Lower lobe of right lung (tissue), 2 donors: ENCODE measurements at regions not wholly inside any gene's neighbourhood (a gene's known extent, or its start where the extent isn't known, plus 50 kb on each side); places are given as distances from the start of the nearest gene placed in this dataset.

ENCODE experiments used
- ATAC-seq, 2 donors: fragments of 200-7000 bp; cut with Tn5 transposase; one replicate each; pipeline ENCODE4 v1.9.1; 2020 to 2022; ENCODE audit warnings: mild to moderate bottlenecking in 2 of 2, moderate library complexity in 2 of 2
- DNase-seq: peaks from one replicate; pipeline ENCODE4 v3.0.0-alpha.2; 2020
- H3K27ac ChIP-seq: fragments of 200-600 bp; one replicate; pipeline ENCODE4 v1.8.0; 2022
- H3K27me3 ChIP-seq: fragments of 200-600 bp; one replicate; pipeline ENCODE4 v1.8.0; 2022; ENCODE audit warnings: low read depth
- H3K36me3 ChIP-seq: fragments of 200-600 bp; one replicate; pipeline ENCODE4 v1.8.0; 2022; ENCODE audit warnings: mild to moderate bottlenecking
- H3K4me1 ChIP-seq: fragments of 200-600 bp; one replicate; pipeline ENCODE4 v1.8.0; 2022
- H3K4me3 ChIP-seq: fragments of 200-600 bp; one replicate; pipeline ENCODE4 v1.8.0; 2022; ENCODE audit warnings: mild to moderate bottlenecking
- H3K9me3 ChIP-seq: fragments of 200-600 bp; one replicate; pipeline ENCODE4 v1.8.0; 2022
- CTCF ChIP-seq: fragments of 200-600 bp; IDR thresholded peaks from one replicate; pipeline ENCODE4 v1.8.0; 2022; ENCODE audit warnings: antibody characterized with exemption, mild to moderate bottlenecking
- intact Hi-C: fragments of 100-400 bp; cut with DNase I; formaldehyde crosslinking; loops from one replicate; pipeline ENCODE4 v1.11.0; 2022
- donor health status: DM: no; HTN: yes; CAD: no; lungs with severe emphysema.

GRCh38 chr12:23211384-23212320, 586.7 kb downstream of the ETNK1 start:
- DNase-seq (no peak), ATAC-seq (no peak)
- no peaks in the 10 kb centered on the region for H3K4me1 ChIP-seq
- H3K27me3 ChIP-seq: no peaks in the 10 kb centered on the region
- intact Hi-C loops: no loop called here
- H3K4me3 ChIP-seq: no peak overlapping the region
- H3K36me3 ChIP-seq: no peaks in the 10 kb centered on the region
- H3K9me3 ChIP-seq: peaks cover 10% of the 10 kb centered on the region
- no peak for TF ChIP-seq CTCF
- no peak overlapping the region for H3K27ac ChIP-seq

GRCh38 chr12:23217158-23217557, 592.2 kb downstream of the ETNK1 start:
- no peaks in the 10 kb centered on the region for H3K4me1 ChIP-seq
- H3K27ac ChIP-seq: no peak overlapping the region
- peaks cover 10% of the 10 kb centered on the region for H3K9me3 ChIP-seq
- H3K36me3 ChIP-seq: no peaks in the 10 kb centered on the region
- no peak for TF ChIP-seq CTCF
- ATAC-seq (no peak), DNase-seq (no peak)
- no peaks in the 10 kb centered on the region for H3K27me3 ChIP-seq
- H3K4me3 ChIP-seq: no peak overlapping the region
- intact Hi-C loops: no loop called here

- TF ChIP-seq CTCF: no peak
- intact Hi-C loops: no loop called here
- H3K36me3 ChIP-seq: no peaks in the 10 kb centered on the region
- H3K4me3 ChIP-seq: no peak overlapping the region
- H3K4me1 ChIP-seq: no peaks in the 10 kb centered on the region
- no peak overlapping the region for H3K27ac ChIP-seq
- no peak for DNase-seq
- peaks cover 10% of the 10 kb centered on the region for H3K9me3 ChIP-seq
- no peaks in the 10 kb centered on the region for H3K27me3 ChIP-seq
- ATAC-seq: no peak
Observed at GRCh38 chr12:23217667-23218066, 592.7 kb downstream of the ETNK1 start.

- no peaks in the 10 kb centered on the region for H3K9me3 ChIP-seq
- no peaks in the 10 kb centered on the region for H3K36me3 ChIP-seq
- no peak for ATAC-seq
- no peaks in the 10 kb centered on the region for H3K27me3 ChIP-seq
- H3K4me1 ChIP-seq: no peaks in the 10 kb centered on the region
- intact Hi-C loops: no loop called here
- DNase-seq: no peak
- H3K27ac ChIP-seq: no peak overlapping the region
- no peak overlapping the region for H3K4me3 ChIP-seq
- TF ChIP-seq CTCF: no peak
Observed at GRCh38 chr12:23221066-23221465, 596.1 kb downstream of the ETNK1 start.

GRCh38 chr12:23221926-23222325, 597.0 kb downstream of the ETNK1 start:
- Histone ChIP-seq H3K4me3 (no peak overlapping the region), H3K9me3 (no peaks in the 10 kb centered on the region), H3K27ac (no peak overlapping the region), H3K36me3 (no peaks in the 10 kb centered on the region), H3K27me3 (no peaks in the 10 kb centered on the region), H3K4me1 (no peaks in the 10 kb centered on the region)
- intact Hi-C loops: no loop called here
- DNase-seq (no peak), ATAC-seq (no peak)
- TF ChIP-seq CTCF: no peak
